Body of pancreas (tissue), 4 donors: ENCODE measurements at regions not wholly inside any gene's neighbourhood (a gene's known extent, or its start where the extent isn't known, plus 50 kb on each side); places are given as distances from the start of the nearest gene placed in this dataset.

Experiments used
- ATAC-seq: fragments of 150-250 bp; one replicate; pipeline ENCODE4 v1.9.1; 2016
- DNase-seq, 4 donors: peaks; one replicate each; pipeline ENCODE4 v3.0.0-alpha.2; 2019
- H3K27ac ChIP-seq, 4 donors: fragments of 200-600 bp; sonication (generic); 1 replicate in 3 of 4; 2 replicates in 1 of 4; pipeline versions ENCODE4 v1.5.1 to v1.6.1; 2016 to 2019; ENCODE audit warnings: mild to moderate bottlenecking in 1 of 4, mixed read lengths in 1 of 4, moderate library complexity in 1 of 4
- H3K27me3 ChIP-seq, 2 donors: fragments of 200-600 bp; sonication (generic); one replicate each; pipeline ENCODE4 v1.6.0; 2016; ENCODE audit warnings: mild to moderate bottlenecking in 1 of 2
- H3K36me3 ChIP-seq, 2 donors: fragments of 200-600 bp; sonication (generic); replicated peaks in 1 of 2; 2 replicates each; pipeline ENCODE4 v1.5.1; 2016; ENCODE audit warnings: low read depth in 2 of 2; ENCODE audit not compliant: insufficient read depth in 1 of 2
- H3K4me1 ChIP-seq: fragments of 200-600 bp; sonication (generic); one replicate; pipeline ENCODE4 v1.6.0; 2016
- H3K4me3 ChIP-seq, 2 donors: fragments of 200-600 bp; sonication (generic); 1 replicate in 1 of 2; 2 replicates in 1 of 2; pipeline ENCODE4 v1.5.1; 2016 to 2019
- H3K9me3 ChIP-seq, 3 donors: fragments of 200-600 bp; sonication (generic); 1 replicate in 2 of 3; 2 replicates in 1 of 3; pipeline ENCODE4 v1.5.1; 2016
- POLR2A ChIP-seq, 3 donors: fragments of 450-650 bp; IDR thresholded peaks; one replicate each; pipeline ENCODE4 v1.6.1; 2016; ENCODE audit warnings: antibody characterized with exemption in 3 of 3, mild to moderate bottlenecking in 2 of 3
- WGBS, 2 donors: methylation state at CpG; one replicate each; pipeline ENCODE4 v1.1.5; 2017; 5-methylcytosine and 5-hydroxymethylcytosine counted together
- intact Hi-C: fragments of 100-400 bp; cut with DNase I; formaldehyde crosslinking; loops from one replicate; pipeline ENCODE4 v1.15.1; 2023
- TF ChIP-seq, protein P1 (sequence below), 7 experiments: fragments of 450-650 bp in 4 of 7; fragments of 200-600 bp in 3 of 7; sonication (generic) in 3 of 7; IDR thresholded peaks; one replicate each; pipeline ENCODE4 v1.5.1; 2016 to 2019; ENCODE audit warnings: antibody characterized with exemption in 7 of 7

DNA sequence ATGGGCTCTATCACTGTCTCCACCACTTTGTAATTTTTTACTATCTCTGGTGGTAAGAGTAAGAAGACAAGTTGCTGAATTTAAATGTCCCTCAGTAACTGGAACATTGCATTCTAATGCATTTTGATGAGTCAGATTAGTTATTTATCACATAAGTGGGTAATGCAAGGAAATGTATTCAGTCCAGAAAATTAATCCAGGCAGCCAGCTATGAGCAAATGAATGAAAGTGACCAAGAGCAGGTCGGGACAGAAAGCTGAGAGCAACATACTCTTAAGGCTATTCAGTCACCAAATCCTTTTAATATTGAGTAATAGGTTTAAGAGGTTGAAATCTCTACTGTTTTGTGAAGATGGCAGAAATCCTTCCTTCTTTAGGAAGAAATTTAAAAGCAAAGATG lies 265.5 kb upstream of the PARD3B start:
- intact Hi-C loops: no loop called here
- H3K27ac ChIP-seq: no peak overlapping the region
- H3K4me1 ChIP-seq: no peaks in the 10 kb centered on the region
- DNase-seq: no peak
- ATAC-seq: no peak
- H3K36me3 ChIP-seq: no peaks in the 10 kb centered on the region
- H3K4me3 ChIP-seq: no peak overlapping the region
- H3K9me3 ChIP-seq: no peaks in the 10 kb centered on the region
- no peaks in the 10 kb centered on the region for H3K27me3 ChIP-seq
- WGBS, 2 donors: 44 to 54% methylated on average over 1 of the region's 1 CpG
- TF ChIP-seq, protein P1, sequence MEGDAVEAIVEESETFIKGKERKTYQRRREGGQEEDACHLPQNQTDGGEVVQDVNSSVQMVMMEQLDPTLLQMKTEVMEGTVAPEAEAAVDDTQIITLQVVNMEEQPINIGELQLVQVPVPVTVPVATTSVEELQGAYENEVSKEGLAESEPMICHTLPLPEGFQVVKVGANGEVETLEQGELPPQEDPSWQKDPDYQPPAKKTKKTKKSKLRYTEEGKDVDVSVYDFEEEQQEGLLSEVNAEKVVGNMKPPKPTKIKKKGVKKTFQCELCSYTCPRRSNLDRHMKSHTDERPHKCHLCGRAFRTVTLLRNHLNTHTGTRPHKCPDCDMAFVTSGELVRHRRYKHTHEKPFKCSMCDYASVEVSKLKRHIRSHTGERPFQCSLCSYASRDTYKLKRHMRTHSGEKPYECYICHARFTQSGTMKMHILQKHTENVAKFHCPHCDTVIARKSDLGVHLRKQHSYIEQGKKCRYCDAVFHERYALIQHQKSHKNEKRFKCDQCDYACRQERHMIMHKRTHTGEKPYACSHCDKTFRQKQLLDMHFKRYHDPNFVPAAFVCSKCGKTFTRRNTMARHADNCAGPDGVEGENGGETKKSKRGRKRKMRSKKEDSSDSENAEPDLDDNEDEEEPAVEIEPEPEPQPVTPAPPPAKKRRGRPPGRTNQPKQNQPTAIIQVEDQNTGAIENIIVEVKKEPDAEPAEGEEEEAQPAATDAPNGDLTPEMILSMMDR (IDR thresholded peaks at IDR 0.05): no peak
- TF ChIP-seq POLR2A (IDR thresholded peaks at IDR 0.05): no peak

DNA sequence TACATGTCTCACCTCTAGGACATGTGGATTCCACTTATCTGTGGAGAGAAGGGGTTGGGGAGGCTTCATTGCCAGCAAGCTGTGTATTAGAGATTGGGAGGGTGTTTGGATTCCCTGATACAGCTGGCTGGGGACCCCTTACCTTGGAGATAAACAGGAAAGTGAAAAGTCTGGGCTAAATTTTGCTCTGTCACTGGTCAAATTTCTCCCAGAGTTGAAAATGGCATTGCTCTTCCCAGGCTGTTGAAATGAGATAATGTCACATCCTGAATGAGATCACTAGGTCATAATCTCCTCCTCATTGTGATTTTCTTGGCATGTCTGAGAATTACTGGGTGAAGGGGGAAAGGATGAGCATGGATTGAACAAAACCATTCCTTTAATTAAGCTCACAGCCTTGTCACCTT lies 265.0 kb upstream of the PARD3B start:
- no peaks in the 10 kb centered on the region for H3K36me3 ChIP-seq
- H3K9me3 ChIP-seq: no peaks in the 10 kb centered on the region
- no peaks in the 10 kb centered on the region for H3K4me1 ChIP-seq
- ATAC-seq (no peak), DNase-seq (no peak)
- H3K27ac ChIP-seq: no peak overlapping the region
- TF ChIP-seq, protein P1 (IDR thresholded peaks at IDR 0.05): no peak
- no peak for TF ChIP-seq POLR2A (IDR thresholded peaks at IDR 0.05)
- H3K27me3 ChIP-seq: no peaks in the 10 kb centered on the region
- no peak overlapping the region for H3K4me3 ChIP-seq
- intact Hi-C loops: no loop called here

DNA sequence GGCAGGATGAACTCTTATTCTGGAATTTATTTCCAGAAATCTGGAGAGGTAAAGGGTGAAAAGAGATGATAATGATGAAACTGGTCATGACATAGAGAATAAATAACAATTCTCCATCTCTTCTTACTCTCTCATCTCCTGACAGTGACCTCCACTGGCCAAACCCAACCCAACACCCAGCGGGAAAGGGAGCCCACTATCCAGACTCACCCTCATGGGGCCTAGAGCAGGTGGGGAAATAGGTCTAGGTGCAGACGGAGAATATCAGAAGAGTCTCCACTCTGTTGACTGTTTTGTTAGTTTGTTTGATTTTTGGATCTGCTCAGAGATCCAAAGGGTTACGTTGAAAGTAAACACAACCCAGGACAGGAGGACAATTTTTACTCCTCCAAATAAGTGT lies 263.2 kb upstream of the PARD3B start:
- Histone ChIP-seq H3K4me3 (no peak overlapping the region), H3K4me1 (no peaks in the 10 kb centered on the region), H3K9me3 (no peaks in the 10 kb centered on the region), H3K27me3 (no peaks in the 10 kb centered on the region), H3K36me3 (no peaks in the 10 kb centered on the region), H3K27ac (no peak overlapping the region)
- intact Hi-C loops: no loop called here
- ATAC-seq (no peak), DNase-seq (no peak)
- no peak for TF ChIP-seq POLR2A (IDR thresholded peaks at IDR 0.05)
- TF ChIP-seq, protein P1 (IDR thresholded peaks at IDR 0.05): no peak
- 53 to 70% methylated on average over 3 of the region's 3 CpGs for WGBS, 2 donors

DNA sequence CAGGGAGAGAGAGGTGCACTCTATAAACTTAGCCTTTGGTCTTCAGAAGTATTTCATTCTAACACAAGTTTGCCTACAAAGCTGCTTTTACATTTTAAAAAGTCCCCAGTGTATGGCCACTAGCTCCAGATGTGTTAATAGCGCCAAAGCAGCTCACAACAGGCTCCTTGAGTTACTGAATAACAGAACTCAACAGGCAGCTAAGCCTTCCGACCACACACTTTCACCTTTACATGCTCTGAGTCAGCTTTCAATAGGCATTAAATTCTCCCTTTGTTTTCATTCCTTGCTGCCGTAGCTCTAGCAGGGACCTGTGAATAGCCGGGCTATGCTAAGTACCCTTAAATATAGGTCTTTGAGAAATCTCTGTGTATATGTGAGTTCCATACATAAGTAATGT lies 262.8 kb upstream of the PARD3B start:
- no peak overlapping the region for H3K27ac ChIP-seq
- no peak overlapping the region for H3K4me3 ChIP-seq
- 46 to 51% methylated on average over 4 of the region's 4 CpGs for WGBS, 2 donors
- no peaks in the 10 kb centered on the region for H3K4me1 ChIP-seq
- no peaks in the 10 kb centered on the region for H3K9me3 ChIP-seq
- H3K36me3 ChIP-seq: no peaks in the 10 kb centered on the region
- no peak for DNase-seq
- no peak for ATAC-seq
- TF ChIP-seq POLR2A (IDR thresholded peaks at IDR 0.05): no peak
- TF ChIP-seq, protein P1 (IDR thresholded peaks at IDR 0.05): no peak
- no peaks in the 10 kb centered on the region for H3K27me3 ChIP-seq
- intact Hi-C loops: no loop called here

DNA sequence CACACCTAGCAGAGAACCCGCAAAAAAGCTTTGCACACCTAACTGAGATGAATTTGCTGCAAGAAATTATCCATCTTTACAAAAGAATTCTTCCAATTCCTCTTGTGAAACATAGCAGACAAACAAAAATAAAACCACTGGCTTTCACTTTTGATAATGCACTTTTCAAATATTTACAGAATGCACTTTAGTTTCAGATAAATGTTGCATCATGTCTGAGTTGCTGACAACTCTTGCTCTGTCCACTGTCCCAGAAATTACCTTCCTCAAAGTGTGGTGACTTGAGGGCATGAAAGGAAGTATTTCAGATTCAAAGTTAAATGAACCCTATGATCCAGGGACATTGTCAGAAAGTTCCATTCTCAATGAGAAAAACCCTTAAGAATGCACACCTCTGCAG lies 256.2 kb upstream of the PARD3B start:
- Histone ChIP-seq H3K36me3 (no peaks in the 10 kb centered on the region), H3K4me3 (no peak overlapping the region), H3K27ac (no peak overlapping the region), H3K9me3 (no peaks in the 10 kb centered on the region), H3K27me3 (no peaks in the 10 kb centered on the region), H3K4me1 (no peaks in the 10 kb centered on the region)
- no peak for ATAC-seq
- no peak for DNase-seq
- intact Hi-C loops: no loop called here
- WGBS, 2 donors: 68 to 89% methylated on average over 1 of the region's 1 CpG
- TF ChIP-seq POLR2A (IDR thresholded peaks at IDR 0.05): no peak
- TF ChIP-seq, protein P1 (IDR thresholded peaks at IDR 0.05): no peak
